ENCODE measurements at regions not wholly inside any gene's neighbourhood (a gene's known extent, or its start where the extent isn't known, plus 50 kb on each side); places are given as distances from the start of the nearest gene placed in this dataset.

DNA sequence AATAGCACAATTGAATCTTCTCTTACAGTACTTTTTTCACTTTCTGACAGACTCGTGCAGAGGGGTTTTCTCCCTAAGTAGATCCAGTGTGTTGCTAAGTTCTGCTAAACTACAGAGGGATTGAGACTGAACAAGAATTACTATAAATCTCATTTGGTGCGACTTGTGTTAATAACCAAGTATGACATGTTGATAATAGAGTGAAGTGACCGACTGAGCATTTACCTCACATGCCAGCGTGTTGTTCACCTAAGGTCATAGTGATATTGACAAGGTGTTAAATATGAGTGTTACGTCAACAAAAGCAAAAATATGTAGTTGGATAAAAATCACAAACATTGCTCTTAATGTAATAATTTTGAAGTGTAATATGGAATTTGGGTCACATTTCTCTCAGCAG lies 97.8 kb upstream of the PDE3A start:
- no peaks in the 10 kb centered on the region for H4K20me1 ChIP-seq (ENCODE audit: insufficient read depth)
- H3K4me2 ChIP-seq (ENCODE audit: low read length): no peak overlapping the region
- no peaks in the 10 kb centered on the region for H3K36me3 ChIP-seq (ENCODE audit: control insufficient read depth in 1 of 2, insufficient read depth in 2 of 2, low read length in 2 of 2)
- no peak overlapping the region for H3K4me3 ChIP-seq (replicated peaks in 1 of 2; ENCODE audit: low read depth in 1 of 2, low read length in 2 of 2)
- H3K9me3 ChIP-seq (ENCODE audit: control insufficient read depth in 1 of 2, insufficient read depth in 1 of 2, low read depth in 1 of 2, low read length in 2 of 2): no peaks in the 10 kb centered on the region
- no peak for TF ChIP-seq ZFX (IDR thresholded peaks at IDR 0.05)
- TF ChIP-seq EZH2phosphoT487 (IDR thresholded peaks at IDR 0.05; ENCODE audit: borderline replicate concordance): no peak
- no peak for TF ChIP-seq FOSL1 (IDR thresholded peaks at IDR 0.05; ENCODE audit: low read depth)
- TF ChIP-seq SRF (IDR thresholded peaks at IDR 0.05; ENCODE audit: low read depth): no peak
- TF ChIP-seq, protein P1, sequence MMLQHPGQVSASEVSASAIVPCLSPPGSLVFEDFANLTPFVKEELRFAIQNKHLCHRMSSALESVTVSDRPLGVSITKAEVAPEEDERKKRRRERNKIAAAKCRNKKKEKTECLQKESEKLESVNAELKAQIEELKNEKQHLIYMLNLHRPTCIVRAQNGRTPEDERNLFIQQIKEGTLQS (IDR thresholded peaks at IDR 0.05): no peak
- no peak for TF ChIP-seq EGR1 (IDR thresholded peaks at IDR 0.05; ENCODE audit: low read depth)
- TF ChIP-seq, protein P2, sequence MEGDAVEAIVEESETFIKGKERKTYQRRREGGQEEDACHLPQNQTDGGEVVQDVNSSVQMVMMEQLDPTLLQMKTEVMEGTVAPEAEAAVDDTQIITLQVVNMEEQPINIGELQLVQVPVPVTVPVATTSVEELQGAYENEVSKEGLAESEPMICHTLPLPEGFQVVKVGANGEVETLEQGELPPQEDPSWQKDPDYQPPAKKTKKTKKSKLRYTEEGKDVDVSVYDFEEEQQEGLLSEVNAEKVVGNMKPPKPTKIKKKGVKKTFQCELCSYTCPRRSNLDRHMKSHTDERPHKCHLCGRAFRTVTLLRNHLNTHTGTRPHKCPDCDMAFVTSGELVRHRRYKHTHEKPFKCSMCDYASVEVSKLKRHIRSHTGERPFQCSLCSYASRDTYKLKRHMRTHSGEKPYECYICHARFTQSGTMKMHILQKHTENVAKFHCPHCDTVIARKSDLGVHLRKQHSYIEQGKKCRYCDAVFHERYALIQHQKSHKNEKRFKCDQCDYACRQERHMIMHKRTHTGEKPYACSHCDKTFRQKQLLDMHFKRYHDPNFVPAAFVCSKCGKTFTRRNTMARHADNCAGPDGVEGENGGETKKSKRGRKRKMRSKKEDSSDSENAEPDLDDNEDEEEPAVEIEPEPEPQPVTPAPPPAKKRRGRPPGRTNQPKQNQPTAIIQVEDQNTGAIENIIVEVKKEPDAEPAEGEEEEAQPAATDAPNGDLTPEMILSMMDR (IDR thresholded peaks at IDR 0.05 in 2 of 3, conservative IDR thresholded peaks at IDR 0.05 in 1 of 3; ENCODE audit: borderline replicate concordance in 1 of 3, insufficient read depth in 1 of 3, low read depth in 2 of 3, low read length in 2 of 3): no peak
- TF ChIP-seq, protein P3, sequence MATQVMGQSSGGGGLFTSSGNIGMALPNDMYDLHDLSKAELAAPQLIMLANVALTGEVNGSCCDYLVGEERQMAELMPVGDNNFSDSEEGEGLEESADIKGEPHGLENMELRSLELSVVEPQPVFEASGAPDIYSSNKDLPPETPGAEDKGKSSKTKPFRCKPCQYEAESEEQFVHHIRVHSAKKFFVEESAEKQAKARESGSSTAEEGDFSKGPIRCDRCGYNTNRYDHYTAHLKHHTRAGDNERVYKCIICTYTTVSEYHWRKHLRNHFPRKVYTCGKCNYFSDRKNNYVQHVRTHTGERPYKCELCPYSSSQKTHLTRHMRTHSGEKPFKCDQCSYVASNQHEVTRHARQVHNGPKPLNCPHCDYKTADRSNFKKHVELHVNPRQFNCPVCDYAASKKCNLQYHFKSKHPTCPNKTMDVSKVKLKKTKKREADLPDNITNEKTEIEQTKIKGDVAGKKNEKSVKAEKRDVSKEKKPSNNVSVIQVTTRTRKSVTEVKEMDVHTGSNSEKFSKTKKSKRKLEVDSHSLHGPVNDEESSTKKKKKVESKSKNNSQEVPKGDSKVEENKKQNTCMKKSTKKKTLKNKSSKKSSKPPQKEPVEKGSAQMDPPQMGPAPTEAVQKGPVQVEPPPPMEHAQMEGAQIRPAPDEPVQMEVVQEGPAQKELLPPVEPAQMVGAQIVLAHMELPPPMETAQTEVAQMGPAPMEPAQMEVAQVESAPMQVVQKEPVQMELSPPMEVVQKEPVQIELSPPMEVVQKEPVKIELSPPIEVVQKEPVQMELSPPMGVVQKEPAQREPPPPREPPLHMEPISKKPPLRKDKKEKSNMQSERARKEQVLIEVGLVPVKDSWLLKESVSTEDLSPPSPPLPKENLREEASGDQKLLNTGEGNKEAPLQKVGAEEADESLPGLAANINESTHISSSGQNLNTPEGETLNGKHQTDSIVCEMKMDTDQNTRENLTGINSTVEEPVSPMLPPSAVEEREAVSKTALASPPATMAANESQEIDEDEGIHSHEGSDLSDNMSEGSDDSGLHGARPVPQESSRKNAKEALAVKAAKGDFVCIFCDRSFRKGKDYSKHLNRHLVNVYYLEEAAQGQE (IDR thresholded peaks at IDR 0.05; ENCODE audit: low read depth): no peak
- TF ChIP-seq POLR2A (IDR thresholded peaks at IDR 0.05; ENCODE audit: borderline replicate concordance, extremely low read depth, insufficient read depth, insufficient read length): no peak
- no peak for TF ChIP-seq POLR2AphosphoS5 (IDR thresholded peaks at IDR 0.05; ENCODE audit: low read depth, low read length)
- no peak for TF ChIP-seq ZNF274 (IDR thresholded peaks at IDR 0.05; ENCODE audit: low read depth, low read length)
- no TSS peak for BruUV-seq (replicated peaks)
- ChIA-PET CTCF (no interaction called here), RAD21 (ENCODE audit: low non-redundant PET in 1 of 2, low total read pairs in 2 of 2, uncharacterized antibody in 2 of 2, unreplicated experiment in 2 of 2) (no interaction called here), POLR2A (no interaction called here)
- H3K79me2 ChIP-seq (ENCODE audit: insufficient read depth, low read length): no peaks in the 10 kb centered on the region
- H3K27ac ChIP-seq (ENCODE audit: low read depth, low read length): no peak overlapping the region
- no peaks in the 10 kb centered on the region for H3K27me3 ChIP-seq (ENCODE audit: insufficient read depth, low read length)
- no peaks in the 10 kb centered on the region for H3K4me1 ChIP-seq (ENCODE audit: control insufficient read depth in 1 of 2, insufficient read depth in 2 of 2, low read length in 2 of 2)
- DNase-seq (ENCODE audit: low read depth, low spot score) (no peak), ATAC-seq (no peak)
- H3K9me2 ChIP-seq (ENCODE audit: insufficient read depth): no peaks in the 10 kb centered on the region
- intact Hi-C loops (cut with micrococcal nuclease): no loop called here
- H3K9ac ChIP-seq (ENCODE audit: low read length): no peak overlapping the region
- no peak overlapping the region for H2AFZ ChIP-seq (ENCODE audit: low read depth, low read length, poor library complexity, severe bottlenecking)
